GM06990 (cell line): ENCODE measurements at regions not wholly inside any gene's neighbourhood (a gene's known extent, or its start where the extent isn't known, plus 50 kb on each side); places are given as distances from the start of the nearest gene placed in this dataset.
"Not testable (repeated sequence)": the region's sequence is repeated elsewhere in the genome, so short reads cannot be mapped to it uniquely, and the experiment has no call there.

Source experiments
- DNase-seq: peaks from one replicate; pipeline ENCODE4 v3.0.0-alpha.2; 2011; ENCODE audit not compliant: insufficient read length; ENCODE audit errors: extremely low read depth
- H3K27me3 ChIP-seq: replicated peaks from 2 replicates; pipeline ENCODE4 v1.6.0; 2011; ENCODE audit warnings: low read length; ENCODE audit not compliant: control insufficient read depth, insufficient read depth
- H3K36me3 ChIP-seq: 2 replicates; pipeline ENCODE4 v1.5.1; 2011; ENCODE audit warnings: low read length; ENCODE audit not compliant: control insufficient read depth, insufficient read depth
- H3K4me3 ChIP-seq: replicated peaks from 2 replicates; pipeline ENCODE4 v1.5.1; 2011; ENCODE audit warnings: low read depth, mild to moderate bottlenecking, control low read depth, low read length
- CTCF ChIP-seq: IDR thresholded peaks from 2 replicates; pipeline ENCODE4 v1.5.1; 2011; ENCODE audit warnings: low read length, control low read depth, mild to moderate bottlenecking, inconsistent platforms; ENCODE audit not compliant: insufficient read depth, poor library complexity, severe bottlenecking

- H3K36me3 ChIP-seq: no peaks in the 10 kb centered on the region
- DNase-seq: no peak
- no peaks in the 10 kb centered on the region for H3K27me3 ChIP-seq
- H3K4me3 ChIP-seq: no peak overlapping the region
- no peak for TF ChIP-seq CTCF
These were observed 124.0 kb upstream of the GOLGA6L4 start for GRCh38 chr15:84111575-84111974.

DNA sequence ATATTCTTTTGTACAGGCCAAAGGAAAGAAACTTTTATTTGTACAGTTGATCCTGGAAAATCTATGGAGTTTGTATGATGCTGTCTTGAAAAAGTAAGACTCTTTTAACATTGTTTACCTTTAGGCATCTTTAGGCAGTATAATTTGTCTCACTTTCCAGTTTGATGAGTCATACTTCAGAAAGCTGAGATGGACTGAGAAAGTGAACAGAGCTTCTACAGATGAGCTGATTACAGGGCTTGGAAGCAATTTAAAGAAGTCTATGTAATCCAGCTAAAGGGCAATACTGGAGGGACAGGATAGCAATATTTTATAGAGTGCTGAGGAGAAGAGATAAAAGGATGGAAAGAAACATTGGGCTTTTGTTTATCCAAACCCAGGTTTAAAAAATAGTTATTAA is 123.5 kb upstream of the GOLGA6L4 start:
- no peak for TF ChIP-seq CTCF
- Histone ChIP-seq H3K4me3 (no peak overlapping the region), H3K36me3 (no peaks in the 10 kb centered on the region), H3K27me3 (no peaks in the 10 kb centered on the region)
- DNase-seq: no peak

- H3K4me3 ChIP-seq: no peak overlapping the region
- no peaks in the 10 kb centered on the region for H3K27me3 ChIP-seq
- H3K36me3 ChIP-seq: no peaks in the 10 kb centered on the region
- no peak for DNase-seq
- TF ChIP-seq CTCF: no peak
These were observed 121.7 kb upstream of the GOLGA6L4 start for GRCh38 chr15:84113919-84114318.

DNA sequence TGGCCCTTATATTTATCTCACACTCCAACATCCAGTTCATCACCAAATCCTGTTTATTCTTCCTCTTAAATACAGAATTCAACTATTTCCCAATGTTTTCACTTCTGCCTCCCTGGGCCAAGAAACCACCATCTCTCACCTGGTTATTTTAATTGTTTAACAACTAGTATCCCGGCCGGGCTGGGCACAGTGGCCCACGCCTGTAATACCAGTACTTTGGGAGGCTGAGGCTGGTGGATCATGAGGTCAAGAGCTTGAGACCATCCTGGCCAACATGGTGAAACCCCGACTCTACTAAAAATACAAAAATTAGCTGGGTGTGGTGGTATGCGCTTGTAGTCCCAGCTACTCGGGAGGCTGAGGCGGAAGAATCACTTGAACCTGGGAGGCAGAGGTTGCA is 120.9 kb upstream of the GOLGA6L4 start:
- H3K27me3 ChIP-seq, H3K36me3 ChIP-seq, H3K4me3 ChIP-seq, DNase-seq: not testable (repeated sequence)

- H3K4me3 ChIP-seq, DNase-seq, H3K36me3 ChIP-seq: not testable (repeated sequence)
These were observed 116.2 kb upstream of the GOLGA6L4 start for GRCh38 chr15:84119351-84119750.

GRCh38 chr15:84120903-84121302 is 114.7 kb upstream of the GOLGA6L4 start:
- not testable (repeated sequence) for H3K36me3 ChIP-seq, H3K27me3 ChIP-seq, DNase-seq, H3K4me3 ChIP-seq

More at GRCh38 chr15:84119351-84119750, 116.2 kb upstream of the GOLGA6L4 start:
- TF ChIP-seq CTCF: peak; percentile 13
- H3K27me3 ChIP-seq: not testable (repeated sequence)

DNA sequence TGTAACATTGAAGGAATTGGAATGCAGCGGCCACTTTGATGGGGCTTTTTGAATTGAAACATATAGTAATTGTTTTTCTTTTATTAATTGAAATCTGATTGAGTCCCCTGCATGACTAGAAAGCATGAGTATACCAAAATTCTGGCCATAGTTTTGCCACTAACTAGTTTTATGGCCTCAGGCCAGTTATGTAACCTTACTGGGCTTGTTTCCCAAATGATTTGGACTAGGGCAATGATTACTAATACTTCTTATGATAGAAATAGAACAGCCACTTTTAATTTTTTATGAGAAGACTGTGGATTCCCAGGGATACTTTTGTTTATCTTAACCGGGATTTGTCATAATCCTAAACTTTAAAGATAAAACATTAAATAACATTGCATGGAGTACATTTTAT is 106.9 kb upstream of the GOLGA6L4 start:
- not testable (repeated sequence) for DNase-seq, H3K4me3 ChIP-seq, H3K36me3 ChIP-seq, H3K27me3 ChIP-seq

- H3K27me3 ChIP-seq, H3K36me3 ChIP-seq, H3K4me3 ChIP-seq, DNase-seq: not testable (repeated sequence)
These were observed 105.3 kb upstream of the GOLGA6L4 start for GRCh38 chr15:84130098-84130831.

DNA sequence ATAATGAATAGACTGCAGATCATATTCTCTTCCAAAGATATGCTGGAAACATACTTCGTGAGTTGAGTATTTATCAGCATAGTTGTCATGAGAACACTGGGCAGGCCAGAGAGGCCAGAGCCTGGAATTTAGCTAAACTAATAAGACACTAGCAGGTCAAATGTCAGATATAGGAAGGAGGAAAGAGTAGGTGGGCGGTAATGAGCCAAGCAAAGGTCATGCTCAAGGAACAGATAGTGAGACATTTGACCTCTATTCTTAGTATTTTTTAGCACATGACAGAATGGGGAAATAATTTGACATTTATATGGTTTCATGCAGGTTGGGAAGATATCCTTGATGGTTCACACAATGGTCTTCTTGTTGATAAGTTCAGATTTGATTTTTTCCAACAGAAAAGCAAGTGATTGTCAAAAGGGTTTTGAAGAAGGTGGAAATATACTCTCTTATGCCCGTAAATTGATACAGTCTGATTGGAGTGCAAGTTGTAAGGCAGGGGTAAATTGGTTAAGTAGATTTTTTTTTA is 99.6 kb upstream of the GOLGA6L4 start:
- not testable (repeated sequence) for H3K36me3 ChIP-seq, H3K4me3 ChIP-seq, H3K27me3 ChIP-seq, DNase-seq
